Neural crest cell (in vitro differentiated cells): ENCODE measurements at regions not wholly inside any gene's neighbourhood (a gene's known extent, or its start where the extent isn't known, plus 50 kb on each side); places are given as distances from the start of the nearest gene placed in this dataset.

ENCODE experiments used
- DNase-seq: peaks from one replicate; pipeline ENCODE4 v3.0.0; 2021; ENCODE audit warnings: low read depth, mixed read lengths, low spot score
- H3K27ac Mint-ChIP-seq: one replicate; pipeline ENCODE4 v1.8.0; 2021; ENCODE audit warnings: mild to moderate bottlenecking, mixed read lengths; ENCODE audit not compliant: unreplicated experiment
- H3K27me3 Mint-ChIP-seq: 2 replicates; pipeline ENCODE4 v1.8.0; 2021; ENCODE audit warnings: low read depth, mild to moderate bottlenecking, mixed read lengths
- H3K36me3 Mint-ChIP-seq: 2 replicates; pipeline ENCODE4 v1.8.0; 2021; ENCODE audit warnings: low read depth, mild to moderate bottlenecking, mixed read lengths
- H3K4me1 Mint-ChIP-seq: 2 replicates; pipeline ENCODE4 v1.8.0; 2021; ENCODE audit warnings: mixed read lengths
- H3K4me3 Mint-ChIP-seq: one replicate; pipeline ENCODE4 v1.8.0; 2021; ENCODE audit warnings: mild to moderate bottlenecking, mixed read lengths
- H3K9me3 Mint-ChIP-seq: 2 replicates; pipeline ENCODE4 v1.8.0; 2021; ENCODE audit warnings: mixed read lengths
- CTCF ChIP-seq: fragments of 200-600 bp; sonication (generic); conservative IDR thresholded peaks from 2 replicates; pipeline ENCODE4 v1.5.0; 2021; ENCODE audit warnings: antibody characterized with exemption, mild to moderate bottlenecking

- Mint-ChIP-seq H3K36me3 (no peaks in the 10 kb centered on the region), H3K4me1 (peaks cover 7% of the 10 kb centered on the region), H3K27me3 (no peaks in the 10 kb centered on the region), H3K9me3 (no peaks in the 10 kb centered on the region), H3K4me3 (no peak overlapping the region), H3K27ac (no peak overlapping the region)
- peak; percentile 67 for TF ChIP-seq CTCF
- DNase-seq: peak; percentile 19
Observed at GRCh38 chr14:95431199-95432143, 85.0 kb downstream of the SYNE3 start.

- TF ChIP-seq CTCF: no peak
- peaks cover 12% of the 10 kb centered on the region for H3K4me1 Mint-ChIP-seq
- H3K9me3 Mint-ChIP-seq: no peaks in the 10 kb centered on the region
- H3K36me3 Mint-ChIP-seq: no peaks in the 10 kb centered on the region
- DNase-seq: no peak
- no peaks in the 10 kb centered on the region for H3K27me3 Mint-ChIP-seq
- no peak overlapping the region for H3K4me3 Mint-ChIP-seq
- no peak overlapping the region for H3K27ac Mint-ChIP-seq
Observed at GRCh38 chr14:95428557-95428956, 87.9 kb downstream of the SYNE3 start.

GRCh38 chr14:95426116-95426475 is 90.4 kb downstream of the SYNE3 start:
- H3K36me3 Mint-ChIP-seq: no peaks in the 10 kb centered on the region
- H3K27me3 Mint-ChIP-seq: no peaks in the 10 kb centered on the region
- peaks cover 3% of the 10 kb centered on the region for H3K9me3 Mint-ChIP-seq
- no peak overlapping the region for H3K4me3 Mint-ChIP-seq
- no peak for DNase-seq
- H3K4me1 Mint-ChIP-seq: peaks cover 12% of the 10 kb centered on the region
- no peak for TF ChIP-seq CTCF
- no peak overlapping the region for H3K27ac Mint-ChIP-seq

GRCh38 chr14:95425369-95426115 is 90.9 kb downstream of the SYNE3 start:
- peaks cover 12% of the 10 kb centered on the region for H3K4me1 Mint-ChIP-seq
- no peaks in the 10 kb centered on the region for H3K36me3 Mint-ChIP-seq
- no peak overlapping the region for H3K4me3 Mint-ChIP-seq
- DNase-seq: no peak
- H3K9me3 Mint-ChIP-seq: peaks cover 3% of the 10 kb centered on the region
- no peak for TF ChIP-seq CTCF
- H3K27ac Mint-ChIP-seq: no peak overlapping the region
- no peaks in the 10 kb centered on the region for H3K27me3 Mint-ChIP-seq

- Mint-ChIP-seq H3K27me3 (no peaks in the 10 kb centered on the region), H3K4me3 (no peak overlapping the region), H3K36me3 (peaks cover 3% of the 10 kb centered on the region), H3K27ac (no peak overlapping the region), H3K9me3 (peaks cover 7% of the 10 kb centered on the region), H3K4me1 (peaks cover 12% of the 10 kb centered on the region)
- TF ChIP-seq CTCF: no peak
- no peak for DNase-seq
Observed at GRCh38 chr14:95424529-95424928, 91.9 kb downstream of the SYNE3 start.
